ENCODE measurements at regions not wholly inside any gene's neighbourhood (a gene's known extent, or its start where the extent isn't known, plus 50 kb on each side); places are given as distances from the start of the nearest gene placed in this dataset.
"Not testable (repeated sequence)": the region's sequence is repeated elsewhere in the genome, so short reads cannot be mapped to it uniquely, and the experiment has no call there.

- DNase-seq = no peak
These were observed 51.1 kb upstream of the NUDT6 start for GRCh38 chr4:122973465-122973864.

GRCh38 chr4:122976111-122976510 lies 53.7 kb upstream of the NUDT6 start:
- DNase-seq = no peak

GRCh38 chr4:122977103-122977502 lies 54.7 kb upstream of the NUDT6 start:
- DNase-seq = no peak

DNA sequence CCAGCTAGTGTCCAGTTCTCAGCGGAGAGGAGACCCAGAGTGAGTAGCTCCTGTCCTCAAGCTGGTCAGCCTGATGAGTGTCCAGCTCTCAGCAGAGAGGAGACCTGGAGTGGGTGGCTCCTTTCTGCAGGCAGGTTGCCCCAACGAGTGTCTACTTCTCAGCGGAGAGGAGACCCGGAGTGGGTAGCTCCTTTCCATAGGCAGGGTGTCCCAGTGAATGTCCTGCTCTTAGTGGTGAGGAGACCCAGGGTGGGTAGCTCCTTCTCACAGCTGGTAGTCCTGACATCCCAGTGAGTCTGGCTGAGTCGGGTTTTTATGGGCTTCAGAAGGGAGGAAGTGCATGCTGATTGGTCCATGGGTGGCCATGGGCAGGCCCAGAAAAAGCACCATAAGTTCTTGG lies 55.7 kb upstream of the NUDT6 start:
- DNase-seq = no peak

DNA sequence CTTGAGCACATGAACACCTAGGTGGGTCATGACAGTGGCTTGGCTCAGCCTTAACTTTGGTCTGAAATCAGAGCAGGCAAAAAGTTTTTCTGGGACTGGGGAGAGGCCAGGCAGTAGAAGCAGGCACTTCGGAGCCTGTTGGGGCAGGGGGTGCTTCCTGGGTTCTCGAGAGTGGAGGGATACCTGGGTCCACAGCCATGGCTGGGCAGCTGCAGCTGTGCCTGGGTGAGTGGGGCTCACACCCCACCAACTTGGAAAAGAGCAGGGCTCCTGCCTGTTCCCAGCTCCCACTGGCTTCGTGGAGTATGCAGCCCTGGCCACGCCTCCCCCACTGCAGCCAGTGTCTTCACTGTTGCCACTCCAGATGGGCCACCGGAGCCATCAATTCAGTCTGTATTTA lies 56.4 kb upstream of the NUDT6 start:
- no peak for DNase-seq

- no peak for DNase-seq
These were observed 58.5 kb upstream of the NUDT6 start for GRCh38 chr4:122980860-122981259.

DNA sequence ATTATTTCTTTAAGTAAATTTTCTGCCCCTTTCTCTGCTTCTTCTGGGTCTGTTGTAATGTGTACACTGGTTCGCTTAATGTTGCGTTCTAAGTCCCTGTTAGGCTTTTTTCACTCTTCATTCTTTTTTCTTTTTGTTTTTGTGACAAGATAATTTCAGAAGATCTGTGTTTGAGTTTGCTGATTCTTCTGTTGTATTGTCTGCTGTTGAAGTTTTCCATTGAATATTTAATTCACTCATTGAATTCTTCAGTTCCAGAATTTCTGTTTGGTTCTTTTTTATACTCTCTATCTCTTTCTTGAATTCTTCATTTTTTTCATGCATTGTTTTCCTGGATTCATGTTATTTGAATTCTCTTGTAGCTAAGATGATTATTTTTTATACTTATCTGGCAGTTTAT lies 66.3 kb upstream of the NUDT6 start:
- no peak for DNase-seq

GRCh38 chr4:122990891-122991290 lies 68.5 kb upstream of the NUDT6 start:
- no peak for DNase-seq

- DNase-seq = no peak
These were observed 69.7 kb upstream of the NUDT6 start for GRCh38 chr4:122992057-122992456.

DNA sequence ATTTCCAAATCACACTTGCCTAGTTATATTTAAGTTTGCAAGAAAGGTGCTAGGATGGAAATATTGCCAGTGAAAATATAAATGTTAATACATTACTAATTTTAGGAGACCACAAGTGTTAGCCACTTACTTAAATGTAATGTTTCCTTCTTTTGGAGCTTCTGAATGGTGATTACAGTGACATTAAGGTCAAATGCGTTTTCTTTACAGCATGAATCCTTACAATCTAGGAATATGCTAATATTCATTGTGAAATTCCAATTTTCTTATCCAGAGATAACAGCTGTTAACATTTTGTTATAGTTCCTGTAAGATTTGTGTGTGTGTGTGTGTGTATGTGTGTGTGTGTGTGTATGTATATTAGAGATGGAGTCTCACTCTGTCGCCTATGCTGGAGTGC lies 70.2 kb upstream of the NUDT6 start:
- no peak for DNase-seq

- no peak for DNase-seq
These were observed 74.0 kb upstream of the NUDT6 start for GRCh38 chr4:122996350-122996749.

DNA sequence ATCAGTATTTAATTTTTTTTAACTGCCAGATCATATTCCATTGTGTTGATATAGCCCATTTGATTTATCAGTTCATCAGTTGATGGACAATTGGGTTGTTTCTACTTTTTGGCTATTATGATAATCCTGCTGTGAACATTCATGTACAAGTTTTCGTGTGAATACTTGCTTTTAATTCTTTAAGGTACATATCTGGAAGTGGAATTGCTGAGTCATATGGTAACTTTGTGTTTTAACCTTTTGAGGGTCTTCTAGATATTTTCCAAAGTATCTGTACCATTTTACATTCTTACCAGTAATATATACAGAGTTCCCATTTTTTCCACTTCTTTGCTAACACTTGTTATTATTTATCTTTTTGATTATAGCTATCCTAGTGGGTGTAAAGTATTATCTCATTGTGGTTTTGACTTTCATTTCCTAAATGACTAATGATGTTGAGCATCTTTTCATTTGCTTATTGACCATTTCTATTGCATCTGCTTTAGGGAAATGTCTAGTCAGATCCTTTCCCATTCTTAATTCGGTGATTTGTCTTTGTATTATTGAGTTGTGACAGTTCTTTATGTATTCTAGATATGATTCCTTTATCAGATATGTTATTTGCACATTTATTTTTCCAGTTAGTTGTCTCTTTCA lies 75.2 kb upstream of the NUDT6 start:
- DNase-seq = no peak

GRCh38 chr4:123004079-123004478 lies 81.7 kb upstream of the NUDT6 start:
- not testable (repeated sequence) for DNase-seq

DNA sequence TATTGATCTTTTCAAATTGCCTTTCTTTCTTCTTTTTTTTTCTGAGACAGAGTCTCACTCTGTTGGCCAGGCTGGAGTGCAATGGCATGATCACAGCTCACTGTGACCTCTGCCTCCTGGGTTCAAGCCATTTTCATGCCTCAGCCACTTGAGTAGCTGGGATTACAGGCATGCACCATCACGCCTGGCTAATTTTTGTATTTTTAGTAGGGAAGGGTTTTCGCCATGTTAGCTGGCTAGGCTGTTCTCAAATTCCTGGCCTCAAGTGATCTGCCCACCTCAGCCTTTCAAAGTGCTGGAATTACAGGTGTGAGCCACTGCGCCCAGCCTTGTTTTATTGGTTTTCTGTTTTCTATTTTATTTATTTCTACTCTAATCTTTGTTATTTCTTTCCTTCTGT lies 82.7 kb upstream of the NUDT6 start:
- not testable (repeated sequence) for DNase-seq

DNA sequence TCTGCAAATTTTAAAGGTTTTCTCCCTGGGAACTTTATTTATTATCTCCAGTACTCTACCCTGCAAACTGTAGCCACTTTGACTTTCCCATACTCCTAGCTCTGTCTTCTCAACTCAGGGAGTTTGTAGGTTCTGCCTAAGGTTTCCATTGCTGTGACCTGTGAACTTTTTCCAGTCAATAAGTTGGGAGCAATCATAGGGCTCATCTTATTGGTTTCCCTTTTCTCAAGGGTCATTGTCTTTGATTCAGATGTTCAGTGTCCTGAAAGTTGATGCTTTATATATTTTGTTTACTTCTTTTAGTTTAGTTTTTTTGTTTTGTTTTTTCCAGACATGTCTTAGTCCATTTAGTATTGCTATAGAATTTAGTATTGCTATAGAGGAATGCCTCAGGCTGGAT lies 85.3 kb upstream of the NUDT6 start:
- DNase-seq = no peak

- DNase-seq = not testable (repeated sequence)
These were observed 90.0 kb upstream of the NUDT6 start for GRCh38 chr4:123012416-123012815.

DNA sequence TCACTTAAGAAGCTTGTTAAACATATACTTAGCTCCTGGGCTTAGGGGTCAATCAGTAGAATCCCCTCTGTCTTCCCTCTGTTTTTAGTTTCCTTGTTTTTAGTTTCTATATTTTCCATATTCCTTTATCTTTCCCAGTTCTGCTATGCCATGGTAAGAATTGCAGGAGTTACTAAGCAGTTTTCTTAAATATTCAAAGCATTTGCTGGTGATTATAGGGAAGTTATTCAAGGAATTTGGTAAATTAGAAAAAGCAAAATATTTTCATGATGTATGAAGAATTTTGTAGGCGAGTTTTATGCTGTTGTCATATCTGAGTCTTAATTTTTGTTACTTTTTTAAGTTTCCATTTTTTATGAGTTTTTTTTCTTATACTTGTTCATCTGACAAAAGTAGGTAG lies 91.6 kb upstream of the NUDT6 start:
- DNase-seq = no peak

DNA sequence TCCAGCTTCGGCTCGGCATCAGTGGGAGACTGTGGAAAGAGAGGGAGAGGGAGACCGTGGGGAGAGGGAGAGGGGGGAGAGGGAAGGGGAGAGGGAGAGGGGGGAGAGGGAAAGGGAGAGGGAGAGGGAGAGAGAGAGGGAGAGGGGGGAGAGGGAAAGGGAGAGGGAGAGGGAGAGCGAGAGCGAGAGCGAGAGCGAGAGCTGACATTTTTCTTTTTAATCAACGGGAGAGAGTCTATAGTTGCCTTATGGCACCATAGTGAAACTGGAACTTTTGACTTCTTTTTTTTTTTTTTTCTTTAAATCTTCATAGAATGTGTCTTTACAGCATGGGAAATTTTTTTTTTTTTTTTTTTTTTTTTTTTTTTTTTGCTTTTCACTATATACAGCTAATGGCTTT lies 94.7 kb upstream of the NUDT6 start:
- DNase-seq = no peak

DNA sequence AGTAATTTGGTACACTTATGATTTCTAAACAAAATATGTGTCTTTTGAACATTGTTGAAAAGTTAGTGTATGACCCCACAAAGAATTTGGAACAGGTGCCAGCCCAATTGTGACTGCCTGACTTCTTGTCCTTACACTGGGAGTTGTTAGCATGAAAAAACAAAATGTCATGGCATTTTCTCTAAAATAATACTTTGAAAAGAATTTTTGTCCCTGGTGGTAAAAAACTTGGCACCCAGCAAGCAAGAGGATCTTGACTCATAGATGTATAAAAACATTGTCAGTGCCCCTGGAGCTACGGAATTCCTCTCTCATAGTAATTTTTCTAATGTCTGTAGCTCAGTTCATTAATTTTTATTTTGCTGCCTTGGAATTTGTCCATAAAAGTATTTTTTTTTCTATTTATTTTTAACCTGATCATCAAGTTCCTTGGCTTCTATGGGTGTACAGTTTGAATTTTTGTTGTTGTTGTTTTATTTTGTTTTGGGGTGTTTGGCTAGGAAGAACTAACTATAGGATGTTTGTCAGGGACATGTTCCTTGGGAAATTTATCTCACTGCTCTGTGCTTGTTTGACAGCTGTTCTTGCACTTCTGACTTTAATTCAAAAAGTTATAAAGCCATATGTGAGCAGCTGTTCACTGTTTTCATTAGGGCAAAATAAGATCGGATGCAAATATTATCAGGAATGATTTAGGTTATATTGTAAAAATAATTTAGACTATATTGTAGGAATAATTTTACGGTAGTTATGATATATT lies 95.4 kb upstream of the NUDT6 start:
- no peak for DNase-seq

GRCh38 chr4:123018396-123018775 lies 96.0 kb upstream of the NUDT6 start:
- no peak for DNase-seq

DNA sequence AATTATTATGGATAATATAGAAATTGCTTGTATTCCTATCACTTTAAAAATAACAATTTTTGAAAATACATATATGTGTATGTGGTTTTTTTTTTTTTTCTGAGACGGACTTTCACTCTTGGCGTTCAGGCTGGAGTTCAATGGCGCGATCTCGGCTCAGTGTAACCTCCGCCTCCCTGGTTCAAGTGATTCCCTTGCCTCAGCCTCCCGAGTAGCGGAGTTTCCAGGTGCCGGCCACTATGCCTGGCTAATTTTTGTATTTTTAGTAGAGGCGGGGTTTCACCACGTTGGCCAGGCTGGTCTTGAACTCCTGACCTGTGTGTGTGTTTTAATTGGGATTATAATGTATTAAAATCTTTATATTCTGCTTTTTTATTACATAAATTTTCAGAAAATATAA lies 97.9 kb upstream of the NUDT6 start:
- no peak for DNase-seq

GRCh38 chr4:123023647-123024046 lies 101.2 kb upstream of the NUDT6 start:
- no peak for DNase-seq

- DNase-seq = no peak
These were observed 102.3 kb upstream of the NUDT6 start for GRCh38 chr4:123024710-123025109.

DNA sequence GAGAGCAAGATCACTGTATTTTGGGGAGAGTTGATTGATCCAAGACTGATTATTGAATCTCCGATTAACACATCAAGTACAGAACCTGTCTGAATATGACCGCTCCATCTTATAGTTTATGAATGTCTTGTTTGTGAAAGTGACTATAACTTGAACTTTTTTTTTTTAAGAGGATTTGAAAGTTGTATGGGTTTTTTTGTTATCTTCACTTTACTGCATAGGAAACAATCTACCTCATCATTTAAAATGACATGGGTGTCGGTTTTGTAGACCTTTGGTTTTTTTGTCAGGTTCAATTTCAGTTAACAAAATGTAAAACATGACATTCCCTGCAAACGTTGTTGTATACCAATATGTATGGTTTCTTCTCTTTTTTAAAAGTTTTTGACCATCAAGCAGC lies 103.0 kb upstream of the NUDT6 start:
- no peak for DNase-seq

DNA sequence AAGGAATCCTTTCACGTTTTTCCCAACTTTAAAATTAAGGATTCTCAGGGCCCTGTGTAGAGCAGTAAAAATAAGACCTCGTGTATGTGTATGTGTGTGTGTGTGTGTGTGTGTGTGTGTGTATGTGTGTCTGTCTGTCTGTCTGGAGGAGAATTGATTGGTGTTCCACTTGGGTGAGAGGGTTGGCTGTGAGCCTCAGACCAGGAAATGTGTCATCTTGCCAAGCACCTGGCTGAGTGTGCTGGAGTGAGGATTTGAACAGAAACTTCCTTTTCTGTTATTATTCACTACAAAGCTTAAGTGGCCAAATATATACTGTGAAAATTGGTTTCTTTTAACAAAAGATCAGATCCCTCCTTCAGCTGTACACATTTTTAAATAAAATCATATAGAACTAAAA lies 103.6 kb upstream of the NUDT6 start:
- not testable (repeated sequence) for DNase-seq

Data from NCI-H510A (cell line).